ENCODE measurements at regions not wholly inside any gene's neighbourhood (a gene's known extent, or its start where the extent isn't known, plus 50 kb on each side); places are given as distances from the start of the nearest gene placed in this dataset.

DNA sequence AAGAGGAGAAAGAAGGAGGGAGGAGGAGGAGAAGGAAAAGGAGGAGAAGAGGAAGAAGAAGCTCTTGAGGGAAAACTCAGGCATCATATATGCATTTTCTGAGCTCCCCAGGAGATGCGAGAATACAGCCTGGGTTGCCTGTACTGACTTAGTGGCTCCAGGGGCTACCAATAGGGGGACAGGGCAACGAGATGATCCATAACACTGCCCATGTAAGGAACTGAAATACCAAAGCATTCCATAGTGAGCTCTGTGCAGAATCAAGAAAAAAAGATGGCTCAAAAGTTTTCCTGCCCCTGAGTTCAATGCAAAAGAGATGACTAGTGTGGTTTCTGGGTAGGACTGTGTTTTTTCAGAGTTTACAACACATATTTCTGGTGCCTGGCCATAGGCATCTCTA is 258.7 kb downstream of the ALDH8A1 start:
- TF ChIP-seq POLR2AphosphoS5 (IDR thresholded peaks at IDR 0.05) (no peak), POLR2A (IDR thresholded peaks at IDR 0.05) (no peak)
- TF ChIP-seq, protein P1, sequence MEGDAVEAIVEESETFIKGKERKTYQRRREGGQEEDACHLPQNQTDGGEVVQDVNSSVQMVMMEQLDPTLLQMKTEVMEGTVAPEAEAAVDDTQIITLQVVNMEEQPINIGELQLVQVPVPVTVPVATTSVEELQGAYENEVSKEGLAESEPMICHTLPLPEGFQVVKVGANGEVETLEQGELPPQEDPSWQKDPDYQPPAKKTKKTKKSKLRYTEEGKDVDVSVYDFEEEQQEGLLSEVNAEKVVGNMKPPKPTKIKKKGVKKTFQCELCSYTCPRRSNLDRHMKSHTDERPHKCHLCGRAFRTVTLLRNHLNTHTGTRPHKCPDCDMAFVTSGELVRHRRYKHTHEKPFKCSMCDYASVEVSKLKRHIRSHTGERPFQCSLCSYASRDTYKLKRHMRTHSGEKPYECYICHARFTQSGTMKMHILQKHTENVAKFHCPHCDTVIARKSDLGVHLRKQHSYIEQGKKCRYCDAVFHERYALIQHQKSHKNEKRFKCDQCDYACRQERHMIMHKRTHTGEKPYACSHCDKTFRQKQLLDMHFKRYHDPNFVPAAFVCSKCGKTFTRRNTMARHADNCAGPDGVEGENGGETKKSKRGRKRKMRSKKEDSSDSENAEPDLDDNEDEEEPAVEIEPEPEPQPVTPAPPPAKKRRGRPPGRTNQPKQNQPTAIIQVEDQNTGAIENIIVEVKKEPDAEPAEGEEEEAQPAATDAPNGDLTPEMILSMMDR (IDR thresholded peaks at IDR 0.05), result no peak

Data from prostate gland (tissue), 2 donors.